ENCODE measurements at regions not wholly inside any gene's neighbourhood (a gene's known extent, or its start where the extent isn't known, plus 50 kb on each side); places are given as distances from the start of the nearest gene placed in this dataset.

GRCh38 chr20:17021481-17021880, 205.4 kb upstream of the PCSK2 start:
- H3K4me2 ChIP-seq (ENCODE audit: insufficient read depth, low read length) = no peak overlapping the region
- H3K4me1 ChIP-seq (ENCODE audit: insufficient read depth, low read length) = no peaks in the 10 kb centered on the region
- no peak overlapping the region for H3K4me3 ChIP-seq (ENCODE audit: low read depth in 1 of 2, low read length in 2 of 2)
- H3K9me3 ChIP-seq (ENCODE audit: insufficient read depth, low read length, severe bottlenecking) = peaks cover under 1% of the 10 kb centered on the region
- ATAC-seq (ENCODE audit: insufficient read depth, low read depth) (no peak), DNase-seq (no peak)
- no peaks in the 10 kb centered on the region for H3K36me3 ChIP-seq (ENCODE audit: insufficient read depth, low read length)
- H3K27me3 ChIP-seq (ENCODE audit: insufficient read depth, low read length, poor library complexity) = no peaks in the 10 kb centered on the region
- H3K9ac ChIP-seq (ENCODE audit: low read depth, low read length) = no peak overlapping the region
- H3K27ac ChIP-seq (ENCODE audit: low read length) = no peak overlapping the region
- no peak for TF ChIP-seq EZH2 (IDR thresholded peaks at IDR 0.05; ENCODE audit: borderline replicate concordance, low read depth, low read length, severe bottlenecking)
- TF ChIP-seq CTCF (IDR thresholded peaks at IDR 0.05; ENCODE audit: borderline replicate concordance, extremely low read depth, low read length, poor library complexity, severe bottlenecking) = no peak
- H3K79me2 ChIP-seq (ENCODE audit: insufficient read depth, low read length) = no peaks in the 10 kb centered on the region
- no peaks in the 10 kb centered on the region for H4K20me1 ChIP-seq (ENCODE audit: insufficient read depth, low read length)
- no peak overlapping the region for H2AFZ ChIP-seq (ENCODE audit: low read depth, low read length)

DNA sequence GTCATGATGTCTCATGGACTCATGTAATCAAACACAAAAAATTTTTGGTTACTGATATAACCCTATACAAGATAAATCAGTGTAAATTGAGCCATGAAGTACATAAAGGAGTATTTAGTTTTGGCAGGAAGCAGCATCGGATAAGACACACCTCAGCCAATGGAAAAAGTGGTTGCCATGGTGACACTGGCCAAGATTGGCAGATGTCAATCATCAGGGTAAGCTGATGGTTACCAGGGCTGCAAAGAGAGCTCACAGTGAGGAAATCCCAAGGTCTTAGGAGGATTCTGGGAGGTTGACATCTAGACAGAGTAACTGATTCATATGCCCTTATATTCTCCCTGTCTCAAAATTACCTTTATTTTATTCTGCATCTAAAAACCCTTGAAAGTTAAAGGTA, 203.8 kb upstream of the PCSK2 start:
- H2AFZ ChIP-seq (ENCODE audit: low read depth, low read length) = no peak overlapping the region
- no peaks in the 10 kb centered on the region for H3K79me2 ChIP-seq (ENCODE audit: insufficient read depth, low read length)
- DNase-seq (no peak), ATAC-seq (ENCODE audit: insufficient read depth, low read depth) (no peak)
- H3K4me1 ChIP-seq (ENCODE audit: insufficient read depth, low read length) = no peaks in the 10 kb centered on the region
- H4K20me1 ChIP-seq (ENCODE audit: insufficient read depth, low read length) = no peaks in the 10 kb centered on the region
- H3K9me3 ChIP-seq (ENCODE audit: insufficient read depth, low read length, severe bottlenecking) = peaks cover 3% of the 10 kb centered on the region
- H3K27ac ChIP-seq (ENCODE audit: low read length) = no peak overlapping the region
- H3K27me3 ChIP-seq (ENCODE audit: insufficient read depth, low read length, poor library complexity) = no peaks in the 10 kb centered on the region
- no peak overlapping the region for H3K9ac ChIP-seq (ENCODE audit: low read depth, low read length)
- H3K4me3 ChIP-seq (ENCODE audit: low read depth in 1 of 2, low read length in 2 of 2) = no peak overlapping the region
- H3K4me2 ChIP-seq (ENCODE audit: insufficient read depth, low read length) = no peak overlapping the region
- no peaks in the 10 kb centered on the region for H3K36me3 ChIP-seq (ENCODE audit: insufficient read depth, low read length)
- TF ChIP-seq CTCF (IDR thresholded peaks at IDR 0.05; ENCODE audit: borderline replicate concordance, extremely low read depth, low read length, poor library complexity, severe bottlenecking) (no peak), EZH2 (IDR thresholded peaks at IDR 0.05; ENCODE audit: borderline replicate concordance, low read depth, low read length, severe bottlenecking) (no peak)

- Histone ChIP-seq H3K36me3 (ENCODE audit: insufficient read depth, low read length) (no peaks in the 10 kb centered on the region), H3K4me1 (ENCODE audit: insufficient read depth, low read length) (no peaks in the 10 kb centered on the region), H3K9ac (ENCODE audit: low read depth, low read length) (no peak overlapping the region), H3K4me3 (ENCODE audit: low read depth in 1 of 2, low read length in 2 of 2) (no peak overlapping the region), H4K20me1 (ENCODE audit: insufficient read depth, low read length) (no peaks in the 10 kb centered on the region), H2AFZ (ENCODE audit: low read depth, low read length) (no peak overlapping the region), H3K9me3 (ENCODE audit: insufficient read depth, low read length, severe bottlenecking) (peaks cover 3% of the 10 kb centered on the region), H3K27me3 (ENCODE audit: insufficient read depth, low read length, poor library complexity) (no peaks in the 10 kb centered on the region), H3K27ac (ENCODE audit: low read length) (no peak overlapping the region), H3K4me2 (ENCODE audit: insufficient read depth, low read length) (no peak overlapping the region), H3K79me2 (ENCODE audit: insufficient read depth, low read length) (no peaks in the 10 kb centered on the region)
- no peak for ATAC-seq (ENCODE audit: insufficient read depth, low read depth)
- no peak for DNase-seq
- no peak for TF ChIP-seq CTCF (IDR thresholded peaks at IDR 0.05; ENCODE audit: borderline replicate concordance, extremely low read depth, low read length, poor library complexity, severe bottlenecking)
- TF ChIP-seq EZH2 (IDR thresholded peaks at IDR 0.05; ENCODE audit: borderline replicate concordance, low read depth, low read length, severe bottlenecking) = no peak
Observed at GRCh38 chr20:17023806-17024205, 203.0 kb upstream of the PCSK2 start.

Measured in DND-41 (cell line).